ENCODE measurements at regions not wholly inside any gene's neighbourhood (a gene's known extent, or its start where the extent isn't known, plus 50 kb on each side); places are given as distances from the start of the nearest gene placed in this dataset.

DNA sequence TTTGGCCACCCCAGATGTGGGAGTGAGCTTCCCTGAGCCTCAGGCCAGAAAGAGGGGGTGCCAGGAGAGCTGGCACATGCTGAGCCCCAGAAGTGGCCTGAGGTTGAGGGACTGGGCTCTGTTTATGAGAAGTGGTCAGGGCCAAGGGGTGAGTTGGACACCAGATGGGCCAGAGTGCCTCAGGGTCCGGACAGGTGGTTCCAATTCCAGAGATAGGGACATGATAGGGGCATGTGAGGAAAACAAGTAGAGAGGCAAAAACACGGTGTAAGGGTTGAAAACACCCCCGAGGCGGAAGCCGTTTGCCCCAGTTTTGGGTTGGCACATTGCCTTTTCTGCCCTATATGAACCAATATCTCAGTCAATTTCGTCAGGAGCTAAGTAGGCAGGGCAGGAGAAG, 125.6 kb upstream of the NFIB start:
- H3K9me3 ChIP-seq (ENCODE audit: low read length): no peaks in the 10 kb centered on the region
- H3K4me3 ChIP-seq (ENCODE audit: low read depth, low read length, poor library complexity, severe bottlenecking): no peak overlapping the region
- H3K27ac ChIP-seq (ENCODE audit: low read depth, low read length, poor library complexity, severe bottlenecking): no peak overlapping the region
- H3K79me2 ChIP-seq (ENCODE audit: insufficient read depth, low read length): no peaks in the 10 kb centered on the region
- H3K9me2 ChIP-seq (ENCODE audit: low read depth, low read length): no peaks in the 10 kb centered on the region
- H4K20me1 ChIP-seq (ENCODE audit: insufficient read depth, low read length): no peaks in the 10 kb centered on the region
- no peaks in the 10 kb centered on the region for H3F3A ChIP-seq (ENCODE audit: insufficient read depth, low read length)
- no peaks in the 10 kb centered on the region for H3K27me3 ChIP-seq (ENCODE audit: insufficient read depth, low read length)
- no peak overlapping the region for H3K9ac ChIP-seq (ENCODE audit: low read length)
- H3K4me1 ChIP-seq (ENCODE audit: insufficient read depth, low read length, severe bottlenecking): no peaks in the 10 kb centered on the region
- TF ChIP-seq, protein P1, sequence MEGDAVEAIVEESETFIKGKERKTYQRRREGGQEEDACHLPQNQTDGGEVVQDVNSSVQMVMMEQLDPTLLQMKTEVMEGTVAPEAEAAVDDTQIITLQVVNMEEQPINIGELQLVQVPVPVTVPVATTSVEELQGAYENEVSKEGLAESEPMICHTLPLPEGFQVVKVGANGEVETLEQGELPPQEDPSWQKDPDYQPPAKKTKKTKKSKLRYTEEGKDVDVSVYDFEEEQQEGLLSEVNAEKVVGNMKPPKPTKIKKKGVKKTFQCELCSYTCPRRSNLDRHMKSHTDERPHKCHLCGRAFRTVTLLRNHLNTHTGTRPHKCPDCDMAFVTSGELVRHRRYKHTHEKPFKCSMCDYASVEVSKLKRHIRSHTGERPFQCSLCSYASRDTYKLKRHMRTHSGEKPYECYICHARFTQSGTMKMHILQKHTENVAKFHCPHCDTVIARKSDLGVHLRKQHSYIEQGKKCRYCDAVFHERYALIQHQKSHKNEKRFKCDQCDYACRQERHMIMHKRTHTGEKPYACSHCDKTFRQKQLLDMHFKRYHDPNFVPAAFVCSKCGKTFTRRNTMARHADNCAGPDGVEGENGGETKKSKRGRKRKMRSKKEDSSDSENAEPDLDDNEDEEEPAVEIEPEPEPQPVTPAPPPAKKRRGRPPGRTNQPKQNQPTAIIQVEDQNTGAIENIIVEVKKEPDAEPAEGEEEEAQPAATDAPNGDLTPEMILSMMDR (IDR thresholded peaks at IDR 0.05; ENCODE audit: low read length): no peak
- TF ChIP-seq EZH2 (IDR thresholded peaks at IDR 0.05; ENCODE audit: borderline replicate concordance, low read length): no peak
- H3K4me2 ChIP-seq (ENCODE audit: low read length): no peak overlapping the region
- H2AFZ ChIP-seq (ENCODE audit: low read length): no peak overlapping the region
- H3K36me3 ChIP-seq (ENCODE audit: insufficient read depth, low read length): no peaks in the 10 kb centered on the region

DNA sequence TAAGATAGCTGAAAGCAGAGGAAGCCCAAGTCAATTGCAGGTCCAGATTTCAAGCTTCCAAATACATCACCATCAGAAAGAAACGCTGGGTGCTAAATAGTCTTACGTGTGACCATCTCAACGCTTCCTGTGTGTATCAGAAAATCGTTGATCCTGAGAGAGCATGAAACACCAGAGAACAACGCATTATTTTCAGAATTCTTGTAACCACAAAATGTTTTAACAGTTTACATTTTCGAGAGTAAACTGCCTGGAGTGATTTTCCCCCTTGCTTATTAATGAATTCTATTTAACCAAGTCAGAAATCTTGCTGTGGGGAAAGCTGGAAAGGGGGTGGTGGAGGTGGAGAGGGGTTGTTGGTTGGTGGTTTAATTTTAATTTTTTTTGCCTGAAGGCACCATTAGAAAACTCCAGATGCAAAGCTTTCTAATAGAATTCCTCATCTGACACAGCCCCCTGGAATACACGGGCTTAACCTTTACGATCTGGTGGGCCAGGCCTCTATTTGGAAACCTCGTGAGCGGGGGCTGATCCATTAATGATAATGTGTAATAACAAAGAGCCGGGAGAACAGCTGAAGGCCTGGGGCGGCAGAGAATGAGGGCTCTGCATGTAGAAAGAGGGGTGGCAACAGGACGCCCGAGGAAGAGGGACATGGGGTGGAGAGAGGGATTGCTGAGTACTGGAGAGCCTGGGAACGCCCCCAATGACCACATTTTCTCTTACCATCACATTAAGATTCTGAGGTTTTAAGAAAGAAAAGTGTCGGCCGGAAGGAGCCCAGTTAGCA, 124.5 kb upstream of the NFIB start:
- Histone ChIP-seq H2AFZ (ENCODE audit: low read length) (no peak overlapping the region), H3K79me2 (ENCODE audit: insufficient read depth, low read length) (no peaks in the 10 kb centered on the region), H3K4me3 (ENCODE audit: low read depth, low read length, poor library complexity, severe bottlenecking) (no peak overlapping the region), H3K9me2 (ENCODE audit: low read depth, low read length) (no peaks in the 10 kb centered on the region), H3K27ac (ENCODE audit: low read depth, low read length, poor library complexity, severe bottlenecking) (no peak overlapping the region), H3K4me2 (ENCODE audit: low read length) (no peak overlapping the region), H3F3A (ENCODE audit: insufficient read depth, low read length) (no peaks in the 10 kb centered on the region), H3K36me3 (ENCODE audit: insufficient read depth, low read length) (no peaks in the 10 kb centered on the region), H3K27me3 (ENCODE audit: insufficient read depth, low read length) (no peaks in the 10 kb centered on the region), H3K4me1 (ENCODE audit: insufficient read depth, low read length, severe bottlenecking) (no peaks in the 10 kb centered on the region), H3K9me3 (ENCODE audit: low read length) (no peaks in the 10 kb centered on the region), H4K20me1 (ENCODE audit: insufficient read depth, low read length) (no peaks in the 10 kb centered on the region), H3K9ac (ENCODE audit: low read length) (no peak overlapping the region)
- no peak for TF ChIP-seq EZH2 (IDR thresholded peaks at IDR 0.05; ENCODE audit: borderline replicate concordance, low read length)
- TF ChIP-seq, protein P1 (IDR thresholded peaks at IDR 0.05; ENCODE audit: low read length): no peak

DNA sequence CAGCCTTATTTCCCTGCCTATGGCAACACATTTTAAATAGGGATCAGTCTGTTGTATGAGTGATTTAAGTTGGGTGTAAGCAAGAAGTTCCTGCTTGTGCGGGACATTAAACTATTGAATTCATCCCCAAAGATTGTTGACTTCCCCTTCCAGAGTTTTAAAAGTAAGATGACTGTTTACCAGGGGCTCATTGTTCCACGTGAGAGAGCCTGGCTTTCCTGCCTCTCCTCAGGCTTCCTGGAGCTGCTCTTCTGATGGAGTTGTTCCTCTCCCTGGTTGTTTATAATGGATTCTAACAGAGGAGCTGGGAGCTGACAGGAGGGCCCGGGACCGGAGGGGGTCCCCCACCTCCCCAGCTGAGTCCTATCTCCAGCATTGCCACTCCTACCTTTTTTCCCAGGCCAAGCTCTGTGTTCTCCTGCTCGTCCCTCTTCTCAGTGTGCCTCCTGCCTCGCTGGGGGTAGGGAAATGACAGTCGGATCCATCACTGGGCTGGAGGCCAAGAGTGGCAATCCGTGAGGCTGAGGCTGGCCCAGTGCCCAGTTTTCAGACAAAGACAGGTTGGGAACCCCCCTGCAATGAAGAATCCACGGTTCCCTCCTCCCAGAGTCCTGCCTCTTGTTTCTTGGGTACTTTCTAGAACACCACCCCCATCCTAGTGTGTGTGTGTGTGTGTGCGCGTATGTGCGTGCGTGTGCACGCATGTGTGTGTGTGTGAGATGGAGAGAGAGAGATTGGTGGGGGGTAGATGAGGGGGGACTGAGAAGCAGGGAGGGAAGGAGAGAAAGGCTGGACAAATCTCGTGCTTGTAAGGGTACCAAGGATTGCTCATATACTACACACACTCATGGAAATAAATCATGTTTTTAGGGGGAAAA, 123.7 kb upstream of the NFIB start:
- H3K4me3 ChIP-seq (ENCODE audit: low read depth, low read length, poor library complexity, severe bottlenecking): no peak overlapping the region
- no peak overlapping the region for H3K9ac ChIP-seq (ENCODE audit: low read length)
- no peak overlapping the region for H2AFZ ChIP-seq (ENCODE audit: low read length)

More for the DNA sequence above, 123.7 kb upstream of the NFIB start:
- no peak for TF ChIP-seq EZH2 (IDR thresholded peaks at IDR 0.05; ENCODE audit: borderline replicate concordance, low read length)
- TF ChIP-seq, protein P1 (IDR thresholded peaks at IDR 0.05; ENCODE audit: low read length): no peak
- no peak overlapping the region for H3K27ac ChIP-seq (ENCODE audit: low read depth, low read length, poor library complexity, severe bottlenecking)
- H3K79me2 ChIP-seq (ENCODE audit: insufficient read depth, low read length): no peaks in the 10 kb centered on the region
- H3K27me3 ChIP-seq (ENCODE audit: insufficient read depth, low read length): no peaks in the 10 kb centered on the region
- no peaks in the 10 kb centered on the region for H4K20me1 ChIP-seq (ENCODE audit: insufficient read depth, low read length)
- H3K4me2 ChIP-seq (ENCODE audit: low read length): no peak overlapping the region
- no peaks in the 10 kb centered on the region for H3K4me1 ChIP-seq (ENCODE audit: insufficient read depth, low read length, severe bottlenecking)
- H3K36me3 ChIP-seq (ENCODE audit: insufficient read depth, low read length): no peaks in the 10 kb centered on the region
- no peaks in the 10 kb centered on the region for H3F3A ChIP-seq (ENCODE audit: insufficient read depth, low read length)
- no peaks in the 10 kb centered on the region for H3K9me3 ChIP-seq (ENCODE audit: low read length)
- H3K9me2 ChIP-seq (ENCODE audit: low read depth, low read length): no peaks in the 10 kb centered on the region
